ENCODE measurements at regions not wholly inside any gene's neighbourhood (a gene's known extent, or its start where the extent isn't known, plus 50 kb on each side); places are given as distances from the start of the nearest gene placed in this dataset.

DNA sequence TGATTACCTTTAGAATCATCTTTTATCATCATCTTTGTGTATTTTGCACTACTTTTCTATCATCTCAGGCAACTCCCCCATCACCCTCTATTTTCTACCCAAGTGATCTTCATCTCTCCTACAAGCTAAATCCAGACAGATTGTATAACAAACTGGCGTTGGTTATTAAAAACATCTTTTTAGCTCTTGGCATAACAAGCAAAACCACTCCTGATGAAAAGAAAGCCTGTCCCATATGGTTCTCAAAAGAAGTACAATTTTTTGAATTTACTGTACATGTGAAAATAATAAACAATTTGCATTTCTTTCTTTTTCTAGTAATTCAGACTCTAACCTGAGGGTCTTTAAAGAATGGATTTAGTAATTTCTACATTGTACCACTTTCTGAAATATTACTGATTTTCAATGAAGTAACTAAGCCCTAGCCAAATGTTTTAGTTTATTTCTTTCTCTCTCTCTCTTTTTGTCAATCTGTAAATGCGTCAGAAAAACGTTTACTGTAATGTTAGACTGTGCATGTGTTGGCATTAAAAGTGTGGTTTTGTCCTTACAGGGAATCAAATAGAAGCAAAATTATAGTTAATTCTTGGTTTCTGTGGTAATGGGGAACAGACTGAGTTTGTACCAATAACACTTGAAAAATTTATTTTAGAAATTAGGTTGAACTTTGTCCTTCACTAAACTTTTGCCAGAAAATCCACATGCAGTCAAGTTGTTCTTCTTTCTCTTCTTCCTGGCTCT, 52.5 kb upstream of the RPS23 start:
- TF ChIP-seq, protein P1, sequence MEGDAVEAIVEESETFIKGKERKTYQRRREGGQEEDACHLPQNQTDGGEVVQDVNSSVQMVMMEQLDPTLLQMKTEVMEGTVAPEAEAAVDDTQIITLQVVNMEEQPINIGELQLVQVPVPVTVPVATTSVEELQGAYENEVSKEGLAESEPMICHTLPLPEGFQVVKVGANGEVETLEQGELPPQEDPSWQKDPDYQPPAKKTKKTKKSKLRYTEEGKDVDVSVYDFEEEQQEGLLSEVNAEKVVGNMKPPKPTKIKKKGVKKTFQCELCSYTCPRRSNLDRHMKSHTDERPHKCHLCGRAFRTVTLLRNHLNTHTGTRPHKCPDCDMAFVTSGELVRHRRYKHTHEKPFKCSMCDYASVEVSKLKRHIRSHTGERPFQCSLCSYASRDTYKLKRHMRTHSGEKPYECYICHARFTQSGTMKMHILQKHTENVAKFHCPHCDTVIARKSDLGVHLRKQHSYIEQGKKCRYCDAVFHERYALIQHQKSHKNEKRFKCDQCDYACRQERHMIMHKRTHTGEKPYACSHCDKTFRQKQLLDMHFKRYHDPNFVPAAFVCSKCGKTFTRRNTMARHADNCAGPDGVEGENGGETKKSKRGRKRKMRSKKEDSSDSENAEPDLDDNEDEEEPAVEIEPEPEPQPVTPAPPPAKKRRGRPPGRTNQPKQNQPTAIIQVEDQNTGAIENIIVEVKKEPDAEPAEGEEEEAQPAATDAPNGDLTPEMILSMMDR (IDR thresholded peaks at IDR 0.05), result no peak
- Histone ChIP-seq H3K27ac (no peak overlapping the region), H3K79me2 (no peaks in the 10 kb centered on the region), H3K4me1 (no peaks in the 10 kb centered on the region), H3K27me3 (ENCODE audit: control insufficient read depth, insufficient read depth, low read length) (no peaks in the 10 kb centered on the region), H3K9me3 (ENCODE audit: control insufficient read depth, low read length) (no peaks in the 10 kb centered on the region), H3K4me3 (ENCODE audit: low read depth, low read length) (no peak overlapping the region), H3K36me3 (ENCODE audit: control insufficient read depth, insufficient read depth, low read length) (no peaks in the 10 kb centered on the region), H3K4me2 (ENCODE audit: low read length) (no peak overlapping the region), H2AFZ (no peak overlapping the region), H3K9ac (no peak overlapping the region)

GRCh38 chr5:82329393-82329792, 51.2 kb upstream of the RPS23 start:
- Histone ChIP-seq H3K79me2 (no peaks in the 10 kb centered on the region), H3K27ac (no peak overlapping the region), H3K4me3 (ENCODE audit: low read depth, low read length) (no peak overlapping the region), H3K27me3 (ENCODE audit: control insufficient read depth, insufficient read depth, low read length) (no peaks in the 10 kb centered on the region), H3K4me2 (ENCODE audit: low read length) (no peak overlapping the region), H3K9ac (no peak overlapping the region), H3K36me3 (ENCODE audit: control insufficient read depth, insufficient read depth, low read length) (no peaks in the 10 kb centered on the region), H3K4me1 (no peaks in the 10 kb centered on the region), H2AFZ (no peak overlapping the region), H3K9me3 (ENCODE audit: control insufficient read depth, low read length) (no peaks in the 10 kb centered on the region)
- TF ChIP-seq, protein P1 (IDR thresholded peaks at IDR 0.05), result no peak

All from parathyroid adenoma (tissue), 2 donors.